ENCODE measurements at regions not wholly inside any gene's neighbourhood (a gene's known extent, or its start where the extent isn't known, plus 50 kb on each side); places are given as distances from the start of the nearest gene placed in this dataset.

GRCh38 chr3:188976407-188976806 lies 195.4 kb upstream of the TPRG1 start (continued):
- TF ChIP-seq CEBPB (IDR thresholded peaks at IDR 0.05; ENCODE audit: low read depth, low read length) (no peak), SIX5 (IDR thresholded peaks at IDR 0.05; ENCODE audit: low read depth, low read length) (no peak), CBX8 (IDR thresholded peaks at IDR 0.05; ENCODE audit: borderline replicate concordance, low read depth, low read length) (no peak)
